Stimulated activated CD8-positive, alpha-beta memory T cell treated with anti-CD3 and anti-CD28 coated beads, Interleukin-2, amount 100 ng/mL, for 48 hours (primary cell): ENCODE measurements at regions not wholly inside any gene's neighbourhood (a gene's known extent, or its start where the extent isn't known, plus 50 kb on each side); places are given as distances from the start of the nearest gene placed in this dataset.
A peak's percentile ranks its signal among the peaks of the same experiment; 100 is the strongest.
"Not testable (repeated sequence)": the region's sequence is repeated elsewhere in the genome, so short reads cannot be mapped to it uniquely, and the experiment has no call there.

Experiments used
- DNase-seq, 2 donors: peaks; one replicate each; pipeline ENCODE4 v3.0.0-alpha.2; 2020; ENCODE audit warnings: low read depth in 2 of 2

GRCh38 chr1:204780630-204781029, 90.0 kb upstream of the NFASC start:
- no peak for DNase-seq

- no peak for DNase-seq
Observed at GRCh38 chr1:204782118-204782700, 88.5 kb upstream of the NFASC start.

GRCh38 chr1:204785023-204785422, 85.6 kb upstream of the NFASC start:
- DNase-seq: not testable (repeated sequence)

DNA sequence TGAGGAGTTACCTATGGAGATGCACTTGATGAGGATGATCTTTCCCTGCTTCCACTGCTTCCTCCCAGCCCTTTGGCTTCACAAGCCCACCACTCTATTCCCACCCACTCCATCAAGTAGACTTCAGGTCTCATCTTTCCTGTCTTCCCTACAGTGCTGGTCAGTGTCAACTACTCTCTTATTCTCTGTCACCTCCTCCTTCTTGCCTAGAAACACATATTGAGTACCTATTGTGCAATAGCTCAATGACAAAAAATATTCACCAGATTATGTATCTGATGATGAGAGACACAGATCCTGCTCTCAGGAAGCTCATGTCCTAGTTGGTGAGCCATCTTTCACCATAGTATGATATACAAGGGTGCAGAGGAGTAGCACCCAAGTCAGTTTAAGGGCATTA, 82.2 kb upstream of the NFASC start:
- DNase-seq: no peak

- peak; percentile 73 to 78 for DNase-seq
Observed at GRCh38 chr1:204791453-204792353, 79.0 kb upstream of the NFASC start.

DNA sequence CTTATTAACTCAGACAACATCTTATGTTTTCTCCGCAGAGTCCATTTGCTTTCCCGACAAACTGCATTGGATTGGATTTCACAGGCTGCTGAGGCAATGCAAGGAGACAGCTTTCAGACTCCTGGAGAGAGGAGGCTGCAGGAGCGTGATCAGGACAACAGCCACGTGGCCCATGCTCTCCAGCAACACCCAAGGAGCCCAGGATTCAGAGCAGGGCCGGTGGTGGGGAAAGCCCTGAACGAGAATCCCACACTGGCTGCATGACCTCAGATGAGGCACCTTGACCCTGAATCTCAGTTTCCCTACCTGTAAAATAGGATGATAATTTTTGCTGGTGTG, 78.3 kb upstream of the NFASC start:
- no peak for DNase-seq

DNA sequence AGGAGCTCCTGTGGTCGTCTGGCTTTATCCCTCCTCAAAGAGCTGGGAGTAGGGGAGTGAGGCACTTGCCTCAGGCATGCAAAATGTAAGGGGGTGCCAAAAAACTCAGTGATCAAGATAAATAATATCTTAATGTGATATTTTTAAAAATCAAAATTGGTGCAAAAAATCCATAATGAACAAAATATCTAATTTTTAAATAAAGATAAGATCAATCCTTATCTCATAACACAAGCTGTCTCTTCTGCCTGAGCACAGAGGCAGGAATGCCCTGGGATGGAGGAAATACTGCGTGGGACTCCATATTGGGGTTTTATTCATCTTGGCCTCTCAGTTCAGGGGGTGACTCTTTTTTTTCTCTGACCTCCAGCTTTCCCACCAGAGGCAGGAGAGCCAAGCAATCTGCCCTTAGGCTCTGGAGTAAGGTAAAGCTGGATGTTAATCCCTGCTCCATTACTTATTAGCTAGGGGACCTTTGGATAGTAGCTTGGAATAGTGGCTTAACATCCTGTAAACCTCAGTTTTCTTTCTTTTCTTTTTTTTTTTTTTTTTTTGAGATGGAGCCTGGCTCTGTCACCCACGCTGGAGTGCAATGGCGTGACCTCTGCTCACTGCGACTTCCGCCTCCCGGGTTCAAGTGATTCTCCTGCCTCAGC, 77.3 kb upstream of the NFASC start:
- no peak for DNase-seq

DNA sequence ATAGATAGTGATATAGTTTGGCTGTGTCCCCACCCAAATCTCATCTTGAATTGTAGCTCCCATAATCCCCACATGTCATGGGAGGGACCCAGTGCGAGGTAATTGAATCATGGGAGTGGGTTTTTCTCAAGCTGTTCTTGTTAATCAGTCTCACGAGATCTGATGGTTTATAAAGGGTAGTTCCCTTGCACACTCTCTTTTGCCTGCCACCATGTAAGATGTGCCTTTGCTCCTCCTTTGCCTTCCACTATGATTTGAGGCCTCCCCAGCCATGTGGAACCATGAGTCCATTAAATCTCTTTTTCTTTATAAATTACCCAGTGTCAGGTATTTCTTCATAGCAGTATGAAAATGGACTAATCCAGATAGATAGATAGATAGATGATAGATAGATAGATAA, 73.8 kb upstream of the NFASC start:
- DNase-seq: not testable (repeated sequence)

- DNase-seq: no peak
Observed at GRCh38 chr1:204797401-204797800, 73.3 kb upstream of the NFASC start.

GRCh38 chr1:204799630-204800029, 71.0 kb upstream of the NFASC start:
- DNase-seq: no peak

DNA sequence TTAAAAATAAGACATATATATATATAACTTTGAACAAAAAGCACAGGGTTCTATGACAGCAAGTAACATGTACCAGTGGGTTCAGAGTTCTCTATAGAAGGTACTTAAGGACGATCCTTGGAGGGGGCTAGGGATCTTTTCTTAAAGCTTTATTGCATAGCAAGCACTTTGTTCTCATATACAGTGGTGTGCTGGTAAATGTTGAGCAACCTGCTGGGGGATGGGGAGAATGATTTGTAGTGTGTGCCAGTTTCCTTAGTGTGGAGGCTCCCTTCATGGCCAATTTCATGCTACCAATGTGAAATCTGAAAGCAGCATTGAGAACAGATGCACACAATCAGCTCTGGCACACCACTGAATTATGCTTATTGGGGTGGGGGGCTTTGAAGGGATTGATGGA, 69.5 kb upstream of the NFASC start:
- DNase-seq: no peak

GRCh38 chr1:204802401-204803175, 68.1 kb upstream of the NFASC start:
- DNase-seq: no peak

GRCh38 chr1:204803607-204804006, 67.1 kb upstream of the NFASC start:
- no peak for DNase-seq

DNA sequence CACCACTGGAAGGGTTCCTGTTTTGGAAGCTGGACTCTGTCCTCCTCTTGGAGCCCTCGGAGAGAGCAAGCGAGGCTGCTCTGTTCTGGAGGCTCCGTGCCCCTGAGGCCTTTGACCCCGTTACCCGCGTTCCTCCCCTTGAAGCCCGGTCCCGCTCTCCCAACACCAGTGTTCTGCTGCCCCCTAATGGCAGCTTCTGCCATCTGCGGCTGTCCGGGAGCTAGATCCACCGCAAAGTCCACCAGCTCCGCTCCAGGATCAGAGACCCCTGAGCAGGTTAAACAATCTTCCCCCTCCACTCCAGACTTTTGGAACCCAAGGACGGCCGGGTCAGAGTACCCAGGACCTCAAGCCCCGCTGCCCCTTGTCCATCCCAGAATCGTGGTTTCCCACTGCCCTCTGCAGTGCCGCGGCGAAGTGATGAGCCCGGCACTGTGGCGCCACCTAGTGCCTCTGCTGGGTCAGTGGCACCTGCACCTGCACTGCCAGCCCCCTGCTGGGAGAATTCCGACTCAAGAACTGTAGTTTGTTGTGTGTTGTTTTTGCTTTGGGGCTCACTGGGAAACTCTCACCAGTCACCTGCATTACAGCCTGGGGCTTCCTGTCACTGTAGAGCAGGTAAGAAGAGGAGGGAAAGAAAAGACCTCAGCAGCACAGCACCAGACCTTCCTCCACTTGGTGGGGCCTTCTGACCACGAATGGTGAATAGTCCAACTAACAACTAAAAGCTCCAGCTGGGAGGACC, 63.5 kb upstream of the NFASC start:
- peak; percentile 74 to 82 for DNase-seq

- no peak for DNase-seq
Observed at GRCh38 chr1:204809488-204809887, 61.2 kb upstream of the NFASC start.

DNA sequence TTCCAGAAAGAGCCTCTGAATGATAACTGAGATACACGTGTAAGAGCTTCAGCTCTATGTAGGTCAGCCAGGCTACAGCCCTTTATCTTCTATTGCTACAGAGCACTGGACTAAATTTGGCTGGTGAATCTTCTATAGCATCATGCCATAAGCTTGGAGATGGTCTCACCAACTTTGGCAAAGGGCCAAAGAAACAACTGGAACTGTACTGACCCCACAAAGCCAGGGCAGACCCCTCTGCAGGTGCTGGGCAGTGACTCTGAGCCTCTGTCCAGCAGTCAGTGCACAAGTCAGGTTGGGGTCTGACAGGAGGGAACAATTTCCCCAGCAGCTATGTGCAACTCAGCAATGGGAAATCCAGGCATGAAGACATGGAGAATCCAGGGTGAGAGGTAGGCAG, 57.8 kb upstream of the NFASC start:
- no peak for DNase-seq

- no peak for DNase-seq
Observed at GRCh38 chr1:204813522-204813921, 57.1 kb upstream of the NFASC start.

- no peak for DNase-seq
Observed at GRCh38 chr1:204814166-204814884, 56.3 kb upstream of the NFASC start.

- no peak for DNase-seq
Observed at GRCh38 chr1:204817341-204817740, 53.3 kb upstream of the NFASC start.

- DNase-seq: no peak
Observed at GRCh38 chr1:204818998-204819397, 51.7 kb upstream of the NFASC start.

DNA sequence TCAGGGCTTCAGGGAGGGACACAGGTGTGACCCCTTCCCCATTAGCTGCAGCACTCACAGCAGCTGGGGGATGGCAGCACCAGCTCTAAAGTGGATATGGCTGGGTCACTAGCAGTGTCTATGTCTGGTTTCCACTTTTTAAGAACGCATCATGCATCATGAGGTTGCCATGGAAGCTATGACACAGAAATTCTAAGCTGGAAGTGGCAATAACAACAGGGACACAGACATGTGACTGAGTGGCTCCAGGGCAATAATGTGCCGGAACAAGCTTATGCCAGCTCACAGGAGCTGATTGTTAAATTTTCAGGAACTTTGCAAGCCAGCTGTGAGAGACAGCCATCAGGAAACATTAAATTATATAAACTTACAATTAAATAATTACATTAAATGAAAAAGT, 51.2 kb upstream of the NFASC start:
- no peak for DNase-seq
